Natural killer cell treated with Interleukin-12 subunit alpha and Interleukin-12 subunit beta and Interleukin-15 and Interleukin-18, amount 100 ng/mL, for 72 hours (primary cell): ENCODE measurements at regions not wholly inside any gene's neighbourhood (a gene's known extent, or its start where the extent isn't known, plus 50 kb on each side); places are given as distances from the start of the nearest gene placed in this dataset.

ENCODE experiments used
- ATAC-seq, 2 donors: fragments of 150-1000 bp; cut with Tn5 transposase in 1 of 2; sonication (Bioruptor Pico), chemical (Tn5 transposase) in 1 of 2; 2 replicates each; pipeline ENCODE4 v1.10.0; 2021
- DNase-seq: peaks from one replicate; pipeline ENCODE4 v3.0.0; 2022; ENCODE audit warnings: low spot score
- H3K27ac Mint-ChIP-seq, 2 donors: 1 replicate in 1 of 2; 2 replicates in 1 of 2; pipeline ENCODE4 v1.8.0; 2022; ENCODE audit warnings: mixed read lengths in 2 of 2, mild to moderate bottlenecking in 1 of 2, moderate library complexity in 1 of 2
- H3K27me3 Mint-ChIP-seq, 2 donors: 1 replicate in 1 of 2; 2 replicates in 1 of 2; pipeline ENCODE4 v1.8.0; 2022; ENCODE audit warnings: mixed read lengths in 2 of 2
- H3K36me3 Mint-ChIP-seq: one replicate; pipeline ENCODE4 v1.8.0; 2022; ENCODE audit warnings: mixed read lengths
- H3K4me1 Mint-ChIP-seq, 2 donors: 1 replicate in 1 of 2; 2 replicates in 1 of 2; pipeline ENCODE4 v1.8.0; 2022; ENCODE audit warnings: low read depth in 2 of 2, mixed read lengths in 2 of 2, mild to moderate bottlenecking in 1 of 2
- H3K4me3 Mint-ChIP-seq: one replicate; pipeline ENCODE4 v1.8.0; 2022; ENCODE audit warnings: mixed read lengths
- H3K9me3 Mint-ChIP-seq: 2 replicates; pipeline ENCODE4 v1.8.0; 2022; ENCODE audit warnings: mixed read lengths

DNA sequence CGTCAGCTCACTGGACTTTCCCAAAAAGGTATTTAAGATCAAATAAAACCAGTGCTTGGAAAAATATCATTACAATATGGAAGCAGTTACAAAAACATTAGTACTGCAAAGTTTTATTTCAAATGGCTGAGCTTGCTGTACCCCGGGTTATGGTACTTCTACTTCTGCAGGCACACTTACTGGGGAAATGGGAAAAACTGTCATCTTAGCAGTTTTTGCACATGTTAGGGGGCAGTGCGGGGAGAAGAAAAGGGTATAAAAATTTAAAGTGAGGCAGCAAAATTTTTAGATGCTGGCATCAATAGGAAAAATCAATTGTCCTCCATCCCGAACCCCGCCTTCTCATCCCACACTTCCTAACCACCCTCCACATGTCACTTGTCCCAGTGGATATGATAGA, 133.4 kb downstream of the ATG4C start:
- no peak overlapping the region for H3K4me3 Mint-ChIP-seq
- ATAC-seq = no peak
- no peaks in the 10 kb centered on the region for H3K36me3 Mint-ChIP-seq
- no peaks in the 10 kb centered on the region for H3K4me1 Mint-ChIP-seq
- peaks cover 15 to 23% of the 10 kb centered on the region in 2 donors for H3K27me3 Mint-ChIP-seq
- no peak for DNase-seq
- no peaks in the 10 kb centered on the region for H3K9me3 Mint-ChIP-seq
- H3K27ac Mint-ChIP-seq = no peak overlapping the region

DNA sequence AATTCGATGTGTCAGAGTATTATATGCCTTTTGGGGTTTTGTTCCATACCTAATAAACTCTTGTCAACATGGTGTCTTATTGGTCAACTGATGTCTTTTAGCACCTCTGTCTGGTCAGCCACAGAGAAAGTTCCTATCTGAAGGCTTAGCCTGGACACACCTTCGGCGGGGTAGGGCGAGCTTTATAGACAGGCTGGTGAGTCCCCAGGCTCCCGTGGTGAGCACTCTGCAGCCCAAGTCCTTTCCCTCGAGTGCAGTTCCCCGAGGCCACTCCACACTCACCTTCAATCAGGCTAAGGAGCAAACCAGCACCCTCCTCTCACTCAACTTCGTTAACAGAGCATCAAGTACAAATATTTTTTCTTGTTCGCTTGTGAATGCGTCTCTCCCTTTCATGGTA, 133.9 kb downstream of the ATG4C start:
- Mint-ChIP-seq H3K4me1 (no peaks in the 10 kb centered on the region), H3K9me3 (no peaks in the 10 kb centered on the region), H3K27me3 (peaks cover 15 to 23% of the 10 kb centered on the region in 2 donors), H3K27ac (no peak overlapping the region), H3K4me3 (no peak overlapping the region), H3K36me3 (no peaks in the 10 kb centered on the region)
- DNase-seq = no peak
- no peak for ATAC-seq

DNA sequence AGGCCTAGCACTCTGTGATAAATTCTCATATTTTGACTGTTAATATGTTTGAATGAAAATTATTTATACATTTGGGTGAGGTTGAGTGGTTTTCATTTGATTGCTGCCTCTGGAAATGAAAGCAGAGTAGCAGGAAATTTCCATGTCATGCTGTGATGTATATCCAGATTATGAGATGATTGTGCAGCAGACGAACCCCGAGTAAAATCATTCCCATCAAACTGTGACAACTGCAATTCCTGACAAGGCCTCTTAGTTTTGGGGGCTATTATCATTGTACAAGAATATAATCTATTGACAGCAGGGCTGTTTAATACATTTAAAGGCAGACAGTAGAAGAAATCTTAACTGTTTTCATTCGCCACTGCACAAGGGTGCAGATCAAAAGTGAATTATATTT, 134.8 kb downstream of the ATG4C start:
- H3K27ac Mint-ChIP-seq = no peak overlapping the region
- no peak overlapping the region for H3K4me3 Mint-ChIP-seq
- no peaks in the 10 kb centered on the region for H3K4me1 Mint-ChIP-seq
- H3K9me3 Mint-ChIP-seq = no peaks in the 10 kb centered on the region
- H3K36me3 Mint-ChIP-seq = no peaks in the 10 kb centered on the region
- peaks cover 12 to 26% of the 10 kb centered on the region in 2 donors for H3K27me3 Mint-ChIP-seq
- no peak for ATAC-seq
- DNase-seq = no peak

DNA sequence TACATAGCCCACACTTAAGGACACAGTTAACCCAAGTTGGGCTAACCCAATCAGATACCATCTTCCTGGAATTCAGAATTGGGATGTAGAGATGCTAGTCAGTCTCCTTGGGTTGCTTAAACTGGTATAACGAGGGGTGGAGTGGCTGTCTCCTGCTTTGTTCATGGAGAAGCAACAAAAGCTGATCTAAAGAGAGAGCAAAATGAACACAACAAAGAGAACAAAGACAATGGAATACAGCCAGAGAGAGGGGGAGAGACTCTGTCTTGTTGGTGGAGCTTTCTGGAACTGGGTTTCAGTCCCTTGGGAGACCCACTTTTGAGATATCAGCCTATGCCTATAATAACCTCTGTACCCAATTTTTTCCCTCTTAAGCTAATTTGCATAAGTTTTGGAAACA, 138.1 kb downstream of the ATG4C start:
- Mint-ChIP-seq H3K27ac (no peak overlapping the region), H3K4me3 (no peak overlapping the region), H3K27me3 (peaks cover 19 to 40% of the 10 kb centered on the region in 2 donors), H3K4me1 (no peaks in the 10 kb centered on the region), H3K9me3 (no peaks in the 10 kb centered on the region), H3K36me3 (no peaks in the 10 kb centered on the region)
- no peak for DNase-seq
- ATAC-seq = no peak

DNA sequence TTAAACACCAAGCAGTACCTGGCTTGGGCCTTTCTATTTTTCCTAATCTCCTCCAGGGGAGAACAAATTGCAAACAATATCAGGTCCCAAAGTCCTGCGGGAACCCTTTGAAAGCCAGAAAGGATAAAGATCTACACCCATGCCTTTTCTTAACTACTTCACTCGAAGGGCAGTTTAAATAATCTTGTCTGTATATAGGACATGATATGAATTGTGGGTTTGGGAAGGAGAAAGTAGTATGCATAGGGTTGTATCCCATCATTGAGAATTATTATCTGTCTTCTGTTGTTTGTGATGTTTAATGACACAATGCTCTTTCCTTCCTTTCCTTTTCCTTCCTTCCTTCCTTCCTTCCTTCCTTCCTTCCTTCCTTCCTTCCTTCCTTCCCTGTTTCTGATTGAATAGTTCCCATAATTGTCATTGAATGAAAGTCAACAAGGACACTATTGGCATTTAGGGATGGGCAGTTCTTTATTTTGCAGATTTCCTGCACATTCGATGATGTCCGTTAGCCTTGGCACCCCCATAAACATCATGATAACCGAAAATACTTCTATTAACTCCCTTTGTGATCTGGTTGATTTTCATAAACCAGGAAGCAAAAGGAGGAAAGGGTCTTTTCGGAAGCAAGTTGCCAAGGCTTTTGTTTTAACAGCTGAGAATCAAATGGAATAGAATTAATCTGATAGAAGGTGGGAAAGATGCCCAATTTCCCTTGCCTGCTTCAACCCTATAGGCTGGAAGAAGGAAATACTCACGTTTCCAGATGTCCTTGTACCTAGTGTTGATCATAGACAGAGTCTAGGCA, 141.3 kb downstream of the ATG4C start:
- DNase-seq (no peak), ATAC-seq (no peak)
- Mint-ChIP-seq H3K27ac (no peak overlapping the region), H3K36me3 (no peaks in the 10 kb centered on the region), H3K9me3 (no peaks in the 10 kb centered on the region), H3K4me3 (no peak overlapping the region), H3K4me1 (no peaks in the 10 kb centered on the region), H3K27me3 (peaks cover 11 to 34% of the 10 kb centered on the region in 2 donors)

DNA sequence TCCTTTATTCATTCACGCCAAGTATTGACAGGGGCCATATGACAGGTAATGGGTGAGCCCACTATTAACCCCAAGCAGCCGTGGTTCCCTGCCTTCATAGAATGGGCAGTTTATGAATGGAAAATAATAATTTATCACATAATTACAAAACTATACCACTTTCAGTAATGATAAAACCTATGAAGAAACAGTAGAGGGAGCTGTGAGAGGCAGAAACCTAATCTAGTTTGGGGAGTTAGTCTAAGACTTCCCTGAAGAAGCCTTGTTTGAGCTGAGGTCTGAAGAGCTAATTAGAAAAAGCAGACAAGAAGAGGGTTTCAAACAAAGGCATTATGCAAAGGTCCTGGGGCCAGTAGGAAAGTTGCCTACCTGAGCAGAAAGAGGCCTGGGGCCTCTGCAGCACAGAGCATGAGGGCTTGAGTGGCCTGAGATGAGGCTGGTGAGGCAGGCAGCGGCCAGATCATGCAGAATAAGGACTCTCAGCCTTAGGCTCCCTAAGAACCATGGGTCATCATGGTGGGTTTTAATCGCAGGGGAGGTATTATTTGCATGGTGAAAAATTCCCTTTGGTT, 142.8 kb downstream of the ATG4C start:
- Mint-ChIP-seq H3K4me1 (no peaks in the 10 kb centered on the region), H3K4me3 (no peak overlapping the region), H3K36me3 (no peaks in the 10 kb centered on the region), H3K27me3 (peaks cover 13 to 44% of the 10 kb centered on the region in 2 donors), H3K9me3 (no peaks in the 10 kb centered on the region), H3K27ac (no peak overlapping the region)
- ATAC-seq (no peak), DNase-seq (no peak)

DNA sequence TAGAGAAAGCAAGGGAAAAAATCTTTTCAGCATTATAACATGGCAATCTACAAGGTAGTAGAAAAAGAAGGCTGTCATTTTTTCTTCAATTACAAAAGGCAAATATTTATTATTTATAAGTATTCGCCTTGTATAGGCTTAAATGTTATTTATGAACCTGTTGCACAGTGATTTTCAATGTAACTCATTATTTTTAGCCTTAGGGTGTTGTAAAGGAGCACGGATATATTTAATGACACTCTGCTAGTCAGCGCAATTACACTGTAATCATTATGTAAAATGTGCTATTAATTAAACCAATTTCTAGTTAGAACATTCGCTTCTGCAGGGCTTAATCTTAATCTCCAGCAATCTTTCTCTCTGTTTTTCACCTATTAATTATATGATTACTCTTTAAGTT, 145.0 kb downstream of the ATG4C start:
- no peak for DNase-seq
- peaks cover 17 to 43% of the 10 kb centered on the region in 2 donors for H3K27me3 Mint-ChIP-seq
- no peaks in the 10 kb centered on the region for H3K36me3 Mint-ChIP-seq
- no peak for ATAC-seq
- H3K4me3 Mint-ChIP-seq = no peak overlapping the region
- H3K9me3 Mint-ChIP-seq = no peaks in the 10 kb centered on the region
- H3K27ac Mint-ChIP-seq = no peak overlapping the region
- H3K4me1 Mint-ChIP-seq = no peaks in the 10 kb centered on the region

DNA sequence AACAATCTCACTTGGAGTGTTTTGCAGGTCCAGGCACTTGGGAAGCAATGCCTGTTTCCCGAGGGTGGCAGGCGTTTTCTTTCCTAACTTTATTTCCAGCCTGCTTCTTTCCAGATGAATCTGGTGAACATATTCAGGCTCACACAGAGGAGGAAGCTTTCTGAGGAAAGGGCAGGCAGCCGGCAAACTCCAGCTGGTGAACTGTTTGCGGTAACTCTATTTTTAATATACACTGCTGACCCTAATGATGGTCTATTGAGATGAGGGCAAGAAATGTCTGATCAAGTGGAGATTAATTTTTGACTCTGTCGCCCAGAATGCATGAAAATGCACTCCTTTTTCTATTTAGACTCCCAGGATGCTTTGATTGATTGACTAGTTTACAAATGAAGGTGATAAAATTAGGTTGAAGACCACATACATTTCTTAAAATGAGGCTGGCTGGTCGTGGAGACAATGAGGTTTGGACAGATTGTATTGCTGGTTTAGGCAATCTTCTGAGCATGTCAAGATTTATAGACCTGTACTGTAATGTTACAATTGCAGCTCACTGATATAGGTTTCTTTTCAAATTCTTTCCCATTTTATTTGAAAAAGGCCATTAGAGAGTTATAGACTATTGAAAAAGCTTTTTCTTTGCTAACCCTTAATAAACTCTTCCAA, 153.8 kb downstream of the ATG4C start:
- H3K27me3 Mint-ChIP-seq = peaks cover 7 to 17% of the 10 kb centered on the region in 2 donors
- DNase-seq (no peak), ATAC-seq (no peak)
- H3K36me3 Mint-ChIP-seq = no peaks in the 10 kb centered on the region
- H3K4me3 Mint-ChIP-seq = no peak overlapping the region
- no peak overlapping the region for H3K27ac Mint-ChIP-seq
- no peaks in the 10 kb centered on the region for H3K9me3 Mint-ChIP-seq
- no peaks in the 10 kb centered on the region for H3K4me1 Mint-ChIP-seq

DNA sequence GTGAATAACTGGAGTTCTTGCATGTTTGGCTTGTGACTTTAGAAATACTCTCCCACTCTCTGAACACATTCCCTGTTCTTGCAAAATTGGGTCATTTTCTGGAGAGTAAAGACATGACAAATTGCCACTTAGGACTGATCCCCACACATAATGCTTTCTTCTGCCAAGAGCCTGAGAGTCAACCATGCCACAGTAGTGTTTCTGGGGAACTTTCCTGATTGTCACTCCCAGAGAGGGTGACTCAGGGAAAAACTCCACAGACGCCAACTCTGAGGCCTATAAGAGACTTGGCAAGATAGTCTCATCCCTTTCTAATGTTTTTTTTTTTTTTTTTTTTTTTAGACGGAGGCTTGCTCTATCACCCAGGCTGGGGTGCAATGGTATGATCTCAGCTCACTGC, 157.8 kb downstream of the ATG4C start:
- DNase-seq = no peak
- ATAC-seq = no peak
- Mint-ChIP-seq H3K4me1 (no peaks in the 10 kb centered on the region), H3K27me3 (peaks cover 6 to 20% of the 10 kb centered on the region in 2 donors), H3K4me3 (no peak overlapping the region), H3K36me3 (no peaks in the 10 kb centered on the region), H3K9me3 (no peaks in the 10 kb centered on the region), H3K27ac (no peak overlapping the region)

DNA sequence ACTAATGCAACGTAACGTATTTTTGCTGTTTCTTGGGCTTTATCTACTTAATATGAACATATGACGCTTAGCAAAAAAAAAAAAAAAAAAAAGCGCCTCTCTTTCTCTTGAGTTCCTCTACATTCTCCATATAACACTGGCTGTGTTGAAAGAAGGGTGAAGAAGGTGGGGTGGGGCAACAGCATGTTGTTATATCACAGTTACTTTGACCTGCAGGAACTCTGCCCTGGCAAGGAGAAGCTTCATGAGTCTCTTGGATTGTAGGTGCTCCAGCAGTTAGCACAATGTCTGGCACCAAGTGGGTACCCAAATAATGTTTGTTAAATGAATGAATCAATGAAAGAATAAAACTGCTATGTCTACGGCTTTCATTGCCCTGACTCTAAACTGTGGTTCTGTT, 162.6 kb downstream of the ATG4C start:
- peaks cover 10 to 13% of the 10 kb centered on the region in 2 donors for H3K27me3 Mint-ChIP-seq
- H3K27ac Mint-ChIP-seq = no peak overlapping the region
- H3K4me3 Mint-ChIP-seq = no peak overlapping the region
- H3K9me3 Mint-ChIP-seq = no peaks in the 10 kb centered on the region
- DNase-seq (no peak), ATAC-seq (no peak)
- H3K4me1 Mint-ChIP-seq = no peaks in the 10 kb centered on the region
- H3K36me3 Mint-ChIP-seq = no peaks in the 10 kb centered on the region

DNA sequence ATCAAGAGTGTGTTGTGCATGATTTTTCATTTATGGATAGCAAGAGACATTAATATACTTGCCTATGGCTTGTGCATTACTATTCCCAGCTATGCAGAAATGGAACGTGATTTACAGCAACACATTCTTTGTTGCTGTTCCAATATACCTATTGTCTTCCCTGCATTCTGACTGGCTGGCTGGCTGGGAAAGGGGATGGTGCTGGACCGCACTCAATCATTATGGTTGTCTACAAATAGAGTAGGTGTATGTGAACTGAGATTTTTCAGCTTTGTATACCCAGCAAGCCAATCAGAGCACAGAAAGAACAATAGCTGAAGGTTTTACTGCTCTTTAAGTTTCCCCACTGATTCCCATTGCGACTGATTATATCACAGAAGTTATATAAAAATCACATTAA, 167.5 kb downstream of the ATG4C start:
- H3K4me3 Mint-ChIP-seq = no peak overlapping the region
- H3K4me1 Mint-ChIP-seq = no peaks in the 10 kb centered on the region
- H3K36me3 Mint-ChIP-seq = no peaks in the 10 kb centered on the region
- H3K27ac Mint-ChIP-seq = no peak overlapping the region
- no peak for DNase-seq
- H3K9me3 Mint-ChIP-seq = no peaks in the 10 kb centered on the region
- H3K27me3 Mint-ChIP-seq = peaks cover 10 to 13% of the 10 kb centered on the region in 2 donors
- ATAC-seq = no peak

DNA sequence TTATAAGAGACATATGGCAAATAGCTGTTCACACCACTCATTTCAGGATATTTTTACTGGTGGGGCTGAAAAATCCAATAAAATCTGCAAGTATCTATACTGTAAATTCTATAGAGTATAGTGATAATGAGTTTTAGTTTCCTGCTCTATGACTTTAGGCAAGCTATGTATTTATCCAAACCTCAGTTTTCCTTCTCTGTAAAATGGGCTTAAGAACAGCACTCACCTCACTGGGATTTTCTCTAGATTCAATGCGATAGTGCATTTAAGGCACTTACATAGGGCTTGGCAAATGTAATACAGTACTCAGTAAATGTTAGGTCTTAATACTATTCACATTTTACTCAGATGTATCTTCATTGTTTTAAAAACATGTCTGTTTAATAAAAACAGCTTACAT, 168.7 kb downstream of the ATG4C start:
- Mint-ChIP-seq H3K27ac (no peak overlapping the region), H3K4me1 (no peaks in the 10 kb centered on the region), H3K4me3 (no peak overlapping the region), H3K27me3 (peaks cover 10 to 23% of the 10 kb centered on the region in 2 donors), H3K9me3 (no peaks in the 10 kb centered on the region), H3K36me3 (no peaks in the 10 kb centered on the region)
- ATAC-seq (no peak), DNase-seq (no peak)

DNA sequence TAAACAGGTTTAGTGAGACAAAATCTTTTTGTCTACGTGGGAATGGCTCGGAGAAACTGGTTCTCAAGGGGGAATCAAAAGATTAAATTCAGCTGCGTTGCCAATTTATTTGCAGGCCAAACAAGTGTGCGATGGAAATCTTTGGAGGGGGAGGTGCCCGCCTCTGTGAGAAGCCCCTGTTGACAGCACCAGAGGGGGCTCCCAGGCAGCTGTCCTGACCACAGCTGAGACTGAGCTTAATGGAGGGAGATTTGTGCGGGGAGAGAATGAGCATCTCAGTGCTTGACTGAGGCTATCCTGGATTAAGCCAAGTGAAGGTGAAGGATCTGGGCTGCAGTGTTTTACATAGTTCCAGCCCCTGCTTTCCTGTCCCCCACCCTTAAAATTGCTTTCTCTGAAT, 169.7 kb downstream of the ATG4C start:
- H3K4me1 Mint-ChIP-seq = no peaks in the 10 kb centered on the region
- H3K4me3 Mint-ChIP-seq = no peak overlapping the region
- no peaks in the 10 kb centered on the region for H3K9me3 Mint-ChIP-seq
- ATAC-seq = no peak
- H3K27ac Mint-ChIP-seq = no peak overlapping the region
- DNase-seq = no peak
- H3K36me3 Mint-ChIP-seq = no peaks in the 10 kb centered on the region
- H3K27me3 Mint-ChIP-seq = peaks cover 12 to 23% of the 10 kb centered on the region in 2 donors

DNA sequence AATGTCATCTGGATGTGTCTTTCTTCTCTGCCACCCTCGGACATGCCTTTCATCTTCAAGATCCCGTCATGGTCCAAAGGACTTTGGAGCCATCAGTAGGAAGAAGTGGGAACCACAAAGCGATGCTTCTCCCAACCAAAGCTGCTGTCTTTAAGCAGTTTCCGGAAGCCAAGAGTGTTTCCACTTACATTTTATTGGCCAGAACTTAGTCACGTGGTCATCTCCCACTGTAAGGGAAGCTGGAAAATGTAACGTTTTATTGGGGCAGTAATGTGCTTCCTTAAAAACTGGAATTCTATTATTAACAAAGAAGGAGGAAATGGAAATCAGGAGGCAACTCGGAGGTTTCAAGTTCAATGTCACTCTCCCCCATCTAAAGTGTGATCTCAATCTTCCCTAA, 170.8 kb downstream of the ATG4C start:
- H3K4me3 Mint-ChIP-seq = no peak overlapping the region
- no peaks in the 10 kb centered on the region for H3K4me1 Mint-ChIP-seq
- no peak for ATAC-seq

More for the DNA sequence above, 170.8 kb downstream of the ATG4C start:
- Mint-ChIP-seq H3K27me3 (peaks cover 15 to 27% of the 10 kb centered on the region in 2 donors), H3K27ac (no peak overlapping the region), H3K9me3 (no peaks in the 10 kb centered on the region), H3K36me3 (no peaks in the 10 kb centered on the region)
- DNase-seq = no peak
